Natural killer cell treated with Interleukin-12 subunit alpha and Interleukin-12 subunit beta and Interleukin-15 and Interleukin-18, amount 100 ng/mL, for 72 hours (primary cell): ENCODE measurements at regions not wholly inside any gene's neighbourhood (a gene's known extent, or its start where the extent isn't known, plus 50 kb on each side); places are given as distances from the start of the nearest gene placed in this dataset.

Experiments used
- ATAC-seq, 2 donors: fragments of 150-1000 bp; cut with Tn5 transposase in 1 of 2; sonication (Bioruptor Pico), chemical (Tn5 transposase) in 1 of 2; 2 replicates each; pipeline ENCODE4 v1.10.0; 2021
- DNase-seq: peaks from one replicate; pipeline ENCODE4 v3.0.0; 2022; ENCODE audit warnings: low spot score
- H3K27ac Mint-ChIP-seq, 2 donors: 1 replicate in 1 of 2; 2 replicates in 1 of 2; pipeline ENCODE4 v1.8.0; 2022; ENCODE audit warnings: mixed read lengths in 2 of 2, mild to moderate bottlenecking in 1 of 2, moderate library complexity in 1 of 2
- H3K27me3 Mint-ChIP-seq, 2 donors: 1 replicate in 1 of 2; 2 replicates in 1 of 2; pipeline ENCODE4 v1.8.0; 2022; ENCODE audit warnings: mixed read lengths in 2 of 2
- H3K36me3 Mint-ChIP-seq: one replicate; pipeline ENCODE4 v1.8.0; 2022; ENCODE audit warnings: mixed read lengths
- H3K4me1 Mint-ChIP-seq, 2 donors: 1 replicate in 1 of 2; 2 replicates in 1 of 2; pipeline ENCODE4 v1.8.0; 2022; ENCODE audit warnings: low read depth in 2 of 2, mixed read lengths in 2 of 2, mild to moderate bottlenecking in 1 of 2
- H3K4me3 Mint-ChIP-seq: one replicate; pipeline ENCODE4 v1.8.0; 2022; ENCODE audit warnings: mixed read lengths
- H3K9me3 Mint-ChIP-seq: 2 replicates; pipeline ENCODE4 v1.8.0; 2022; ENCODE audit warnings: mixed read lengths

- H3K4me3 Mint-ChIP-seq, result no peak overlapping the region
- DNase-seq, result no peak
- peaks cover 9% of the 10 kb centered on the region for H3K36me3 Mint-ChIP-seq
- ATAC-seq, result no peak
- H3K27ac Mint-ChIP-seq, result no peak overlapping the region
- no peaks in the 10 kb centered on the region for H3K4me1 Mint-ChIP-seq
- peaks cover 20% of the 10 kb centered on the region for H3K9me3 Mint-ChIP-seq
- no peaks in the 10 kb centered on the region for H3K27me3 Mint-ChIP-seq
These were observed 454.4 kb upstream of the FAT1 start for GRCh38 chr4:187178084-187178483.

GRCh38 chr4:187178587-187178986 is 454.9 kb upstream of the FAT1 start:
- no peak overlapping the region for H3K27ac Mint-ChIP-seq
- H3K9me3 Mint-ChIP-seq, result peaks cover 19% of the 10 kb centered on the region
- peaks cover 8% of the 10 kb centered on the region for H3K36me3 Mint-ChIP-seq
- H3K27me3 Mint-ChIP-seq, result no peaks in the 10 kb centered on the region
- no peak overlapping the region for H3K4me3 Mint-ChIP-seq
- DNase-seq, result no peak
- no peaks in the 10 kb centered on the region for H3K4me1 Mint-ChIP-seq
- ATAC-seq, result no peak

- Mint-ChIP-seq H3K27ac (no peak overlapping the region), H3K36me3 (peaks cover 5% of the 10 kb centered on the region), H3K27me3 (no peaks in the 10 kb centered on the region), H3K4me1 (no peaks in the 10 kb centered on the region), H3K4me3 (no peak overlapping the region), H3K9me3 (peaks cover 12% of the 10 kb centered on the region)
- DNase-seq, result no peak
- ATAC-seq, result no peak
These were observed 455.7 kb upstream of the FAT1 start for GRCh38 chr4:187179086-187180058.

- Mint-ChIP-seq H3K4me1 (no peaks in the 10 kb centered on the region), H3K9me3 (peaks cover 10% of the 10 kb centered on the region), H3K27me3 (no peaks in the 10 kb centered on the region), H3K27ac (no peak overlapping the region), H3K4me3 (no peak overlapping the region), H3K36me3 (peaks cover 4% of the 10 kb centered on the region)
- ATAC-seq (no peak), DNase-seq (no peak)
These were observed 457.4 kb upstream of the FAT1 start for GRCh38 chr4:187181054-187181453.

- ATAC-seq, result no peak
- Mint-ChIP-seq H3K9me3 (peaks cover 9% of the 10 kb centered on the region), H3K4me3 (no peak overlapping the region), H3K27ac (no peak overlapping the region), H3K4me1 (no peaks in the 10 kb centered on the region), H3K36me3 (no peaks in the 10 kb centered on the region), H3K27me3 (no peaks in the 10 kb centered on the region)
- DNase-seq, result no peak
These were observed 459.7 kb upstream of the FAT1 start for GRCh38 chr4:187183346-187183745.

- Mint-ChIP-seq H3K4me1 (no peaks in the 10 kb centered on the region), H3K4me3 (no peak overlapping the region), H3K27ac (no peak overlapping the region), H3K36me3 (no peaks in the 10 kb centered on the region), H3K9me3 (peaks cover 9% of the 10 kb centered on the region), H3K27me3 (no peaks in the 10 kb centered on the region)
- ATAC-seq, result no peak
- DNase-seq, result no peak
These were observed 460.2 kb upstream of the FAT1 start for GRCh38 chr4:187183826-187184225.

GRCh38 chr4:187184508-187184907 is 460.9 kb upstream of the FAT1 start:
- H3K36me3 Mint-ChIP-seq, result no peaks in the 10 kb centered on the region
- no peaks in the 10 kb centered on the region for H3K4me1 Mint-ChIP-seq
- H3K9me3 Mint-ChIP-seq, result peaks cover 9% of the 10 kb centered on the region
- DNase-seq (no peak), ATAC-seq (no peak)
- no peak overlapping the region for H3K27ac Mint-ChIP-seq
- H3K27me3 Mint-ChIP-seq, result no peaks in the 10 kb centered on the region
- no peak overlapping the region for H3K4me3 Mint-ChIP-seq

- Mint-ChIP-seq H3K9me3 (peaks cover 11% of the 10 kb centered on the region), H3K36me3 (no peaks in the 10 kb centered on the region), H3K4me3 (no peak overlapping the region), H3K27me3 (no peaks in the 10 kb centered on the region), H3K27ac (no peak overlapping the region), H3K4me1 (no peaks in the 10 kb centered on the region)
- ATAC-seq (no peak), DNase-seq (no peak)
These were observed 464.5 kb upstream of the FAT1 start for GRCh38 chr4:187188118-187188517.

GRCh38 chr4:187188741-187189140 is 465.1 kb upstream of the FAT1 start:
- Mint-ChIP-seq H3K9me3 (peaks cover 11% of the 10 kb centered on the region), H3K36me3 (no peaks in the 10 kb centered on the region), H3K4me1 (no peaks in the 10 kb centered on the region), H3K27me3 (no peaks in the 10 kb centered on the region), H3K4me3 (no peak overlapping the region), H3K27ac (no peak overlapping the region)
- DNase-seq (no peak), ATAC-seq (no peak)

- H3K36me3 Mint-ChIP-seq, result no peaks in the 10 kb centered on the region
- no peak for DNase-seq
- H3K27me3 Mint-ChIP-seq, result no peaks in the 10 kb centered on the region
- H3K4me1 Mint-ChIP-seq, result no peaks in the 10 kb centered on the region
- peaks cover 11% of the 10 kb centered on the region for H3K9me3 Mint-ChIP-seq
- H3K4me3 Mint-ChIP-seq, result no peak overlapping the region
- H3K27ac Mint-ChIP-seq, result no peak overlapping the region
- ATAC-seq, result no peak
These were observed 466.7 kb upstream of the FAT1 start for GRCh38 chr4:187190390-187190789.

- DNase-seq (no peak), ATAC-seq (no peak)
- H3K27me3 Mint-ChIP-seq, result no peaks in the 10 kb centered on the region
- H3K4me1 Mint-ChIP-seq, result no peaks in the 10 kb centered on the region
- no peaks in the 10 kb centered on the region for H3K36me3 Mint-ChIP-seq
- H3K4me3 Mint-ChIP-seq, result no peak overlapping the region
- H3K27ac Mint-ChIP-seq, result no peak overlapping the region
- peaks cover 15% of the 10 kb centered on the region for H3K9me3 Mint-ChIP-seq
These were observed 468.0 kb upstream of the FAT1 start for GRCh38 chr4:187191676-187192075.

GRCh38 chr4:187192266-187192665 is 468.6 kb upstream of the FAT1 start:
- Mint-ChIP-seq H3K27ac (no peak overlapping the region), H3K36me3 (no peaks in the 10 kb centered on the region), H3K9me3 (peaks cover 18% of the 10 kb centered on the region), H3K27me3 (no peaks in the 10 kb centered on the region), H3K4me3 (no peak overlapping the region), H3K4me1 (no peaks in the 10 kb centered on the region)
- no peak for ATAC-seq
- no peak for DNase-seq

GRCh38 chr4:187193141-187193540 is 469.5 kb upstream of the FAT1 start:
- H3K27me3 Mint-ChIP-seq, result no peaks in the 10 kb centered on the region
- DNase-seq, result no peak
- no peak for ATAC-seq
- no peaks in the 10 kb centered on the region for H3K4me1 Mint-ChIP-seq
- H3K36me3 Mint-ChIP-seq, result no peaks in the 10 kb centered on the region
- H3K9me3 Mint-ChIP-seq, result peaks cover 16% of the 10 kb centered on the region
- H3K4me3 Mint-ChIP-seq, result no peak overlapping the region
- H3K27ac Mint-ChIP-seq, result no peak overlapping the region

GRCh38 chr4:187204389-187204918 is 480.8 kb upstream of the FAT1 start:
- Mint-ChIP-seq H3K36me3 (no peaks in the 10 kb centered on the region), H3K4me1 (no peaks in the 10 kb centered on the region), H3K4me3 (no peak overlapping the region), H3K27me3 (no peaks in the 10 kb centered on the region), H3K9me3 (peaks cover 12% of the 10 kb centered on the region), H3K27ac (no peak overlapping the region)
- ATAC-seq, result no peak
- DNase-seq, result no peak
